ENCODE measurements at regions not wholly inside any gene's neighbourhood (a gene's known extent, or its start where the extent isn't known, plus 50 kb on each side); places are given as distances from the start of the nearest gene placed in this dataset.

DNA sequence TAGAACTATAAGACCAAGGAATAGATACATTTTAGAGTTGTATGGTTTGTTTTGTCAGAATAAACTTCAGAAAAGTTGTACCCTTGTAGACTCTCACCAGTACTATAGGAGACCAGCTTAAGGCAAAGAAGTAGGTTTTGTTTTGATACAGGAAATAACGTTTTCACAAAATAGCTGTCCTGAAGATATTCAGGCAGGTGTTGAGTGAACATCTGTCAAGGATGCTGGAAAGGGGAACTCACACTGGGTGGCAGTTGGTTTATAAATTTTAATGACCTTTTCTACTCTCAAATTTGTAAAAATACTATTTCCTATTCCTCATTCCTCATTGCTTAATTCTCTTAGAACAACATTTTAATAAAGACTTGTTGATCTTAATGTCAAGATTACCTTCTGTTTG is 174.0 kb upstream of the MAN1A1 start:
- TF ChIP-seq, protein P1, sequence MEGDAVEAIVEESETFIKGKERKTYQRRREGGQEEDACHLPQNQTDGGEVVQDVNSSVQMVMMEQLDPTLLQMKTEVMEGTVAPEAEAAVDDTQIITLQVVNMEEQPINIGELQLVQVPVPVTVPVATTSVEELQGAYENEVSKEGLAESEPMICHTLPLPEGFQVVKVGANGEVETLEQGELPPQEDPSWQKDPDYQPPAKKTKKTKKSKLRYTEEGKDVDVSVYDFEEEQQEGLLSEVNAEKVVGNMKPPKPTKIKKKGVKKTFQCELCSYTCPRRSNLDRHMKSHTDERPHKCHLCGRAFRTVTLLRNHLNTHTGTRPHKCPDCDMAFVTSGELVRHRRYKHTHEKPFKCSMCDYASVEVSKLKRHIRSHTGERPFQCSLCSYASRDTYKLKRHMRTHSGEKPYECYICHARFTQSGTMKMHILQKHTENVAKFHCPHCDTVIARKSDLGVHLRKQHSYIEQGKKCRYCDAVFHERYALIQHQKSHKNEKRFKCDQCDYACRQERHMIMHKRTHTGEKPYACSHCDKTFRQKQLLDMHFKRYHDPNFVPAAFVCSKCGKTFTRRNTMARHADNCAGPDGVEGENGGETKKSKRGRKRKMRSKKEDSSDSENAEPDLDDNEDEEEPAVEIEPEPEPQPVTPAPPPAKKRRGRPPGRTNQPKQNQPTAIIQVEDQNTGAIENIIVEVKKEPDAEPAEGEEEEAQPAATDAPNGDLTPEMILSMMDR (IDR thresholded peaks at IDR 0.05; ENCODE audit: low read depth, low read length, missing control alignments), result no peak
- H3K4me3 ChIP-seq (replicated peaks; ENCODE audit: low read depth, low read length), result no peak overlapping the region
- DNase-seq (ENCODE audit: extremely low read depth, low read depth), result no peak

DNA sequence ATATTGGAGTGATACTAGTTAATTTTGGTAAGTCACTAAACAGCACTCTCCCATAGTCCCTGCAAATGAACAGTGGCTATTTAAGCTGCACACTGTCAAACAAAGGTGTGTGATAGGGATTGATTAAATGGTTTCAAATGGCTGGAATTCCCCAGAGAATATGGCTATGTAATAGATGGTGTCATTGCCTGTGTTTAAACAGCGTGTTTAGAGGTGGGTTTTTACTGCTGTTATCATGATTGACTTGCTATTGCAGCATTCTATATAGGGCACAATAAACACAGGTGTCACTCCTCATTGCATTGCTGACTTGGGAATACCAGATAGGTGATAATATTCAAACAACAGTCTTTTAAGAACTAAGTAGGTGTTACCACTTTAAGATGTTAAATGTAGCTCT is 171.7 kb upstream of the MAN1A1 start:
- no peak for DNase-seq (ENCODE audit: extremely low read depth, low read depth)
- H3K4me3 ChIP-seq (replicated peaks; ENCODE audit: low read depth, low read length), result no peak overlapping the region
- TF ChIP-seq, protein P1 (IDR thresholded peaks at IDR 0.05; ENCODE audit: low read depth, low read length, missing control alignments), result no peak

DNA sequence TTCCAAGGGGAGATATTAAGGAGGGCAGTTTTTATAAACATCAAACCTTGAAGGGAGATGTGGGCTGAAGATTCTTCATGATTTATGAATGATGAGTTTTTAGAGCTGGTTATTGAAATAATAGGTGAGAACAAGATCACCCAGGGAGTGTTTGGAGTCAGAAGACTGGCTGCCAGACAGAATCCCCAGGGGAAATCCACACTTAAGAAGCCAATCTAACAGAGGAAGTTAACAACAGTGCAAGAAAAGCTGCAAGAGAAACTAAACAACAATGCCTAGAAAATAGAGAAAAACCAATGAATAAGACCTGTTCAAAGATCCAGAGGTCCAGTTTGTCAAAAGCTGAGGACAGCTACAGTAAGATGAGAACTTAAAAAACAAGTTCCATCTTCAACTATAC is 167.9 kb upstream of the MAN1A1 start:
- H3K4me3 ChIP-seq (replicated peaks; ENCODE audit: low read depth, low read length), result no peak overlapping the region
- DNase-seq (ENCODE audit: extremely low read depth, low read depth), result no peak
- TF ChIP-seq, protein P1 (IDR thresholded peaks at IDR 0.05; ENCODE audit: low read depth, low read length, missing control alignments), result no peak

DNA sequence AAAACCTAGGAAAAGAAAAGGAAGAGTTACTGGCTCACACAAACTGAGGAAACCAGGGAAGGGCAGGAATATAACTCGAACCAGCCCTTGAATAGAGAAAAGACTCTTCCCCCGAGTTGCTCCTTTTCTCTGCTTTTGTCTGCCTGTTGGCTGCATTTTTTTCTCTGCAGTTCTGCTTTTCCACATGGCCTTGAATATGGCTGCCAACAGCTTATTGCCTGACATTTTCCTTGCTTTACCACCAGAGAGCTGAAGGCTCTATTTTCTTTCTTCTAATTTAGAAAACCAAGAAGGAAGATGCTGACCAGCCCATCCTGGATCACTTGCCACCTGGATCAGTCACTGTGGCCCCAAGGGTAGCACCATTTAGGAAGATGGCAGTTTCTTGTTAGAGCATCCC is 164.8 kb upstream of the MAN1A1 start:
- no peak overlapping the region for H3K4me3 ChIP-seq (replicated peaks; ENCODE audit: low read depth, low read length)
- no peak for DNase-seq (ENCODE audit: extremely low read depth, low read depth)
- TF ChIP-seq, protein P1 (IDR thresholded peaks at IDR 0.05; ENCODE audit: low read depth, low read length, missing control alignments), result no peak

DNA sequence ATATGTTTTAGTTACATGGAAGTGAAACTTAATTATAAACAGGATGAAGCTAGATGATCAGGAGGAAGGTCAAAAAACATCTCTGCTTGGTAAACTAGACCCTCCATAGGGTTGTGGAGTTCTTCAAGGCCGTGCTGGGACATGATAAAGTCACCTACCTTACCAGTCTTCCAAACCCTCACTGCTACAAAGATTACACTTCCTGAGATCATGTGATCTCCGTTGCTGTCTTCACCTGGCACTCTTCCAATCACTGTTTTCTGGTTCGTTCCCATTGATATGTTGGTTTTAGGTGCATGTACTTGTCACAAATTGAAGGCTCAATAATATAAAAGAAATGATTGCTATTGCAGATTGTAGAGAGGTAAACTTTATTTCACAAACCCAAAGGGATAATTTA is 161.5 kb upstream of the MAN1A1 start:
- H3K4me3 ChIP-seq (replicated peaks; ENCODE audit: low read depth, low read length), result no peak overlapping the region
- TF ChIP-seq, protein P1 (IDR thresholded peaks at IDR 0.05; ENCODE audit: low read depth, low read length, missing control alignments), result no peak
- no peak for DNase-seq (ENCODE audit: extremely low read depth, low read depth)

DNA sequence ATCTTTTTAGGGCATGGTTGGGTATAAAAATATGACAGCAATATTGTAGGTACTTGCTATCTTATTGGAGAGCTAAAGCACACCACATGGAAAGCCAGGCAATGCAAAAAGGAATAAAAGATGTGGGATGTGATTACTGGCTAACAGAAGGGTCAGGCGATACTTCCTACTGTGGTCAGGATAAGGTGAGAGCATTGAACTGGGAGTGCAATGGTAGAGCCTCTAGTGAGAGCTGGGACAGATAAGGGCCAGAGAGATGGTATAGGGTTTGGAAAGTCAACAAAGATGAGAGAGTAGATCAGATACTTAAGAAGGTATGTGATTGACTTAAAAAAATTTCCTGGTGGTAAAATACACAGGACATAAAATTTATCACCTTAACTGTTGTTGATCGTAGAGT is 160.7 kb upstream of the MAN1A1 start:
- no peak for DNase-seq (ENCODE audit: extremely low read depth, low read depth)
- TF ChIP-seq, protein P1 (IDR thresholded peaks at IDR 0.05; ENCODE audit: low read depth, low read length, missing control alignments), result no peak
- H3K4me3 ChIP-seq (replicated peaks; ENCODE audit: low read depth, low read length), result no peak overlapping the region

DNA sequence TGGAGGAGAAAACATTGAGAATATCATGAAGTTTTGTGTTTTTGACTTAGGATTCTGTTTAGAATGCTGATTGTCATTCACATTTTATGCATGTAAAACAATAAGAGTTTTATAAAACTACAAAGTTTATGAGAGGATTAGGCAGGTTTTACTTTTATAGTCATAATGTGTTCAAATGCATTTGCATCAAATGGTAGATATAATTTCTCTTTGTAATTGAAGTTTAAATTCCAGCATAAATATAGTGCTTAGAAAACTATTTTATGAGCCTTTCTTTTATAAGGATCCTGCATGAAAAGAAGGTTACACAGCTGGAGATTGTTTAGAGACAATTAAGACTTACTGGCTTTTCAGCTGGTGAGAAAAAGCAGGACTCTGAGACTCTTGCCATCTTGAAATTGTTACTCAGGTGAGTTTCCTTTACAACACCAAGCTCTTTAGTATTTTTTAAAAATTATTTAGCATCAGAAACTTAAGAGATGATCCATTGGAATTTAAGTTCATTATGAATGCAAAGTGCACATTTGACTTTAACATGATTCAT is 157.1 kb upstream of the MAN1A1 start:
- TF ChIP-seq, protein P1 (IDR thresholded peaks at IDR 0.05; ENCODE audit: low read depth, low read length, missing control alignments), result no peak
- no peak overlapping the region for H3K4me3 ChIP-seq (replicated peaks; ENCODE audit: low read depth, low read length)
- DNase-seq (ENCODE audit: extremely low read depth, low read depth), result no peak
